ENCODE measurements at regions not wholly inside any gene's neighbourhood (a gene's known extent, or its start where the extent isn't known, plus 50 kb on each side); places are given as distances from the start of the nearest gene placed in this dataset.
A peak's percentile ranks its signal among the peaks of the same experiment; 100 is the strongest.
"Not testable (repeated sequence)": the region's sequence is repeated elsewhere in the genome, so short reads cannot be mapped to it uniquely, and the experiment has no call there.

- Histone ChIP-seq H3K4me1 (ENCODE audit: control insufficient read depth, insufficient read depth, low read length, poor library complexity, severe bottlenecking) (no peaks in the 10 kb centered on the region), H3K36me3 (ENCODE audit: control insufficient read depth, insufficient read depth, low read length) (no peaks in the 10 kb centered on the region), H3K27ac (ENCODE audit: insufficient read depth, low read length, poor library complexity, severe bottlenecking) (no peak overlapping the region), H3K9me3 (ENCODE audit: control insufficient read depth in 2 of 2, low read length in 2 of 2) (peaks cover 0 to 5% of the 10 kb centered on the region in 2 experiments), H3K4me3 (ENCODE audit: low read depth, low read length) (no peak overlapping the region), H3K27me3 (ENCODE audit: control insufficient read depth, insufficient read depth, low read length) (no peaks in the 10 kb centered on the region)
- no peak overlapping the region for H3K4me3 Mint-ChIP-seq
- DNase-seq (no peak), ATAC-seq (ENCODE audit: low read depth in 2 of 2) (no peak)
- peaks cover 0 to 10% (median 7%) of the 10 kb centered on the region in 4 donors for H3K4me1 Mint-ChIP-seq
- H3K27me3 Mint-ChIP-seq: no peaks in the 10 kb centered on the region
- no peak overlapping the region for H3K27ac Mint-ChIP-seq
- H3K36me3 Mint-ChIP-seq: no peaks in the 10 kb centered on the region
- peaks cover 0 to 14% (median 3%) of the 10 kb centered on the region in 7 donors for H3K9me3 Mint-ChIP-seq
Observed at GRCh38 chr3:102037791-102038190, 188.5 kb downstream of the NFKBIZ start.

GRCh38 chr3:102038477-102039142 is 189.3 kb downstream of the NFKBIZ start:
- Histone ChIP-seq H3K9me3 (ENCODE audit: control insufficient read depth in 2 of 2, low read length in 2 of 2) (peaks cover 0 to 5% of the 10 kb centered on the region in 2 experiments), H3K27me3 (ENCODE audit: control insufficient read depth, insufficient read depth, low read length) (no peaks in the 10 kb centered on the region), H3K4me3 (ENCODE audit: low read depth, low read length) (no peak overlapping the region), H3K36me3 (ENCODE audit: control insufficient read depth, insufficient read depth, low read length) (no peaks in the 10 kb centered on the region), H3K27ac (ENCODE audit: insufficient read depth, low read length, poor library complexity, severe bottlenecking) (no peak overlapping the region), H3K4me1 (ENCODE audit: control insufficient read depth, insufficient read depth, low read length, poor library complexity, severe bottlenecking) (no peaks in the 10 kb centered on the region)
- peaks cover 0 to 14% (median 3%) of the 10 kb centered on the region in 7 donors for H3K9me3 Mint-ChIP-seq
- H3K4me3 Mint-ChIP-seq: no peak overlapping the region
- H3K4me1 Mint-ChIP-seq: peaks cover 0 to 10% (median 7%) of the 10 kb centered on the region in 4 donors
- H3K27ac Mint-ChIP-seq: no peak overlapping the region
- no peaks in the 10 kb centered on the region for H3K27me3 Mint-ChIP-seq
- DNase-seq: no peak
- H3K36me3 Mint-ChIP-seq: no peaks in the 10 kb centered on the region
- ATAC-seq (ENCODE audit: low read depth in 2 of 2): peak in 1 of 2 donors; percentile 28

DNA sequence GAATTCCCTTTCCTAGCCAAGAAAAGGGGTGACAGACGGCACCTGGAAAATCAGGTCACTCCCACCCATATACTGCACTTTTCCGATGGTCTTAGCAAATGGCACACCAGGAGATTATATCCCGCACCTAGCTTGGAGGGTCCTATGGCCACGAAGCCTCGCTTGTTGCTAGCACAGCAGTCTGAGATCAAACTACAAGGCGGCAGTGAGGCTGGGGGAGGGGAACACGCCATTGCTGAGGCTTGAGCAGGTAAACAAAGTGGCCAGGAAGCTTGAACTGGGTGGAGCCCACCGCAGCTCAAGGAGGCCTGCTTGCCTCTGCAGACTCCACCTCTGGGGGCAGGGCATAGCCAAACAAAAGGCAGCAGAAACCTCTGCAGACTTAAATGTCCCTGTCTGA is 190.8 kb downstream of the NFKBIZ start:
- not testable (repeated sequence) for H3K4me3 ChIP-seq (ENCODE audit: low read depth, low read length); H3K36me3 ChIP-seq (ENCODE audit: control insufficient read depth, insufficient read depth, low read length); ATAC-seq (ENCODE audit: low read depth in 2 of 2); DNase-seq; H3K4me1 ChIP-seq (ENCODE audit: control insufficient read depth, insufficient read depth, low read length, poor library complexity, severe bottlenecking); H3K4me3 Mint-ChIP-seq; H3K9me3 ChIP-seq (ENCODE audit: control insufficient read depth in 2 of 2, low read length in 2 of 2); H3K27ac ChIP-seq (ENCODE audit: insufficient read depth, low read length, poor library complexity, severe bottlenecking); H3K36me3 Mint-ChIP-seq; H3K27ac Mint-ChIP-seq; H3K4me1 Mint-ChIP-seq; H3K27me3 ChIP-seq (ENCODE audit: control insufficient read depth, insufficient read depth, low read length); H3K27me3 Mint-ChIP-seq
- peaks cover 0 to 14% (median 1%) of the 10 kb centered on the region in 7 donors for H3K9me3 Mint-ChIP-seq

DNA sequence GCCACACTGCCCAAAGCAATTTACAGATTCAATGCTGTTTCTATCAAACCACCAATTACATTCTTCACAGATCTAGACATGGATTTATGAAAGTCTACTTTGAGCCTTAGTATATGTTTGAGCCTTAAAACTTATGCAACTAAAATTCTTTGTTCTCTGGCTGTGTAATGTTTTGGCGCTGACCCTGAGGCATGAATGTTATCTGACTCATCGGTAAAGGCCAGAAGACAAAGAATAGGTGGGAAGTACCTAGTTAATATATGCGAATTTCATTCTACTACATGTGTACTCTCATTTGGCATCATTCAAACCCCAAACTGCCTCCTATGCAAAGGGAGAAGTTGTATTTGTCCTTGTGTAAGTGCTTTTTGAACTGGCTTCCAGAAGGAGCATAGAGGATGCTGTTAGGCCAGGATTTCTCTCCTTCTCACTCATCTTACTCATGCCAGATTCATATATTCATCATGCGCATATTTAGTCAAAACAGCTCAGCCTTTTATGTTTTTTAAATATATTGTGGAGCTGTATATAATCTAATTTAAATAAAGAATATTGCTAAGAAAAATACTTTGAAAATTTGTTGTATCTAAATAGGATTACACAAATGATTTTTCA is 204.2 kb downstream of the NFKBIZ start:
- Mint-ChIP-seq H3K27me3 (no peaks in the 10 kb centered on the region), H3K9me3 (peaks cover 1 to 17% (median 11%) of the 10 kb centered on the region in 7 donors), H3K4me1 (peaks cover 19 to 34% (median 23%) of the 10 kb centered on the region in 4 donors), H3K36me3 (no peaks in the 10 kb centered on the region), H3K4me3 (no peak overlapping the region), H3K27ac (no peak overlapping the region)
- no peak overlapping the region for H3K4me3 ChIP-seq (ENCODE audit: low read depth, low read length)
- no peaks in the 10 kb centered on the region for H3K27me3 ChIP-seq (ENCODE audit: control insufficient read depth, insufficient read depth, low read length)
- no peaks in the 10 kb centered on the region for H3K36me3 ChIP-seq (ENCODE audit: control insufficient read depth, insufficient read depth, low read length)
- H3K4me1 ChIP-seq (ENCODE audit: control insufficient read depth, insufficient read depth, low read length, poor library complexity, severe bottlenecking): peaks cover 21% of the 10 kb centered on the region
- no peak for ATAC-seq (ENCODE audit: low read depth in 2 of 2)
- peaks cover 0 to 2% of the 10 kb centered on the region in 2 experiments for H3K9me3 ChIP-seq (ENCODE audit: control insufficient read depth in 2 of 2, low read length in 2 of 2)
- no peak overlapping the region for H3K27ac ChIP-seq (ENCODE audit: insufficient read depth, low read length, poor library complexity, severe bottlenecking)
- DNase-seq: no peak

- Mint-ChIP-seq H3K4me3 (no peak overlapping the region), H3K9me3 (peaks cover 1 to 12% (median 7%) of the 10 kb centered on the region in 7 donors), H3K27ac (no peak overlapping the region), H3K27me3 (no peaks in the 10 kb centered on the region), H3K36me3 (no peaks in the 10 kb centered on the region), H3K4me1 (peaks cover 30 to 45% (median 34%) of the 10 kb centered on the region in 4 donors)
- Histone ChIP-seq H3K27ac (ENCODE audit: insufficient read depth, low read length, poor library complexity, severe bottlenecking) (no peak overlapping the region), H3K4me1 (ENCODE audit: control insufficient read depth, insufficient read depth, low read length, poor library complexity, severe bottlenecking) (peaks cover 32% of the 10 kb centered on the region), H3K27me3 (ENCODE audit: control insufficient read depth, insufficient read depth, low read length) (no peaks in the 10 kb centered on the region), H3K4me3 (ENCODE audit: low read depth, low read length) (no peak overlapping the region), H3K9me3 (ENCODE audit: control insufficient read depth in 2 of 2, low read length in 2 of 2) (peaks cover 0 to under 1% of the 10 kb centered on the region in 2 experiments), H3K36me3 (ENCODE audit: control insufficient read depth, insufficient read depth, low read length) (no peaks in the 10 kb centered on the region)
- ATAC-seq (ENCODE audit: low read depth in 2 of 2) (no peak), DNase-seq (no peak)
Observed at GRCh38 chr3:102054543-102055080, 205.3 kb downstream of the NFKBIZ start.

- Mint-ChIP-seq H3K27me3 (no peaks in the 10 kb centered on the region), H3K4me1 (peaks cover 33 to 54% (median 38%) of the 10 kb centered on the region in 4 donors)
- no peak overlapping the region for H3K27ac ChIP-seq (ENCODE audit: insufficient read depth, low read length, poor library complexity, severe bottlenecking)
Observed at GRCh38 chr3:102057781-102058421, 208.6 kb downstream of the NFKBIZ start.

DNA sequence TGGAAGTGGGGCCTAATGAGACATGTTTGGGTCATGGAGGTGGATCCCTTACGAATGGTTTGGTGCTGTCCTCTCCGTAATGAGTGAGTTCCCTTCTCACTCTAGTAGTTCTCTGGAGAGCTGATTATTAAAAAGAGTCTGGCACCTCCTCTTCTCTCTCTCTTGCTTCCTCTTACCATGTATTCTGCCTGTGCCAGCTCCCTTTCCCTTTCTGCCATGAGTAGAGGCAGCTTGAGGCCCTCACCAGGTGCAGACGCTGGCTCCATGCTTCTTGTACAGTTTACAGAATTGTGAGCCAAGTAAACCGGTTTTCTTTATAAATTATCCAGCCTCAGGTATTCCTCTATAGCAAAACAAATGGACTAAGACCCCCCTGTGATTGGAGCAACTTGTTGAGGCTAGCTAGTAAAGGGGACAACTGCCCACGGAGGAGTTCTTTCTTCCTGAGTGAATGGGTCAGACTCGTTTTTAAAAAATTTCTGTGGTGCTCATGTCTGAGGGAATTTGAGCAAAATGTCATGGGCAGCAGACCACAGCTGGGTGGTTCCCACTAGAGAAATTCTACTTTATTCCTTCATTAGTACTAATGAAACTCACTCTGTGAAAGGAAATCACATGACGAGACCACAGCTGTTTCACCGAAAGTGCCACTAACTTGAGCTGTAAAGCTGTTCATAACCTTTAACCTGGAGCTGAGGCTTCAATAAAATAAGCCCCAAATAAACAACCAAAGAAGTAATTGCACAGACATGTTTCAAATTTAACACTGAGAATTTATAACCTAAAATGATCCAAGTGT is 210.0 kb downstream of the NFKBIZ start:
- Mint-ChIP-seq H3K27me3 (no peaks in the 10 kb centered on the region), H3K27ac (peak overlapping the region; percentile 56 to 97 (median 81)), H3K4me3 (peak overlapping the region; percentile 44 to 58 (median 51)), H3K4me1 (peaks cover 33 to 52% (median 37%) of the 10 kb centered on the region in 4 donors), H3K9me3 (peaks cover 0 to 5% (median 0%) of the 10 kb centered on the region in 7 donors), H3K36me3 (no peaks in the 10 kb centered on the region)
- peak overlapping the region; percentile 20 for H3K27ac ChIP-seq (ENCODE audit: insufficient read depth, low read length, poor library complexity, severe bottlenecking)
- ATAC-seq (ENCODE audit: low read depth in 2 of 2) (peak; percentile 33 to 48), DNase-seq (peak in 2 of 3 donors; percentile 19 to 80)
- no peaks in the 10 kb centered on the region for H3K27me3 ChIP-seq (ENCODE audit: control insufficient read depth, insufficient read depth, low read length)
- H3K4me1 ChIP-seq (ENCODE audit: control insufficient read depth, insufficient read depth, low read length, poor library complexity, severe bottlenecking): peaks cover 36% of the 10 kb centered on the region
- no peaks in the 10 kb centered on the region for H3K36me3 ChIP-seq (ENCODE audit: control insufficient read depth, insufficient read depth, low read length)
- H3K4me3 ChIP-seq (ENCODE audit: low read depth, low read length): peak overlapping the region; percentile 22
- H3K9me3 ChIP-seq (ENCODE audit: control insufficient read depth in 2 of 2, low read length in 2 of 2): no peaks in the 10 kb centered on the region

More at GRCh38 chr3:102057781-102058421, 208.6 kb downstream of the NFKBIZ start:
- Mint-ChIP-seq H3K9me3 (peaks cover 0 to 5% (median 0%) of the 10 kb centered on the region in 7 donors), H3K27ac (peak overlapping the region; percentile 20 to 81 (median 56)), H3K4me3 (peak overlapping the region; percentile 5 to 67 (median 44)), H3K36me3 (no peaks in the 10 kb centered on the region)
- Histone ChIP-seq H3K27me3 (ENCODE audit: control insufficient read depth, insufficient read depth, low read length) (no peaks in the 10 kb centered on the region), H3K36me3 (ENCODE audit: control insufficient read depth, insufficient read depth, low read length) (no peaks in the 10 kb centered on the region), H3K4me1 (ENCODE audit: control insufficient read depth, insufficient read depth, low read length, poor library complexity, severe bottlenecking) (peaks cover 36% of the 10 kb centered on the region), H3K4me3 (ENCODE audit: low read depth, low read length) (peak overlapping the region; percentile 60), H3K9me3 (ENCODE audit: control insufficient read depth in 2 of 2, low read length in 2 of 2) (no peaks in the 10 kb centered on the region)
- peak in 2 of 3 donors; percentile 71 to 93 for DNase-seq
- peak; percentile 91 to 95 for ATAC-seq (ENCODE audit: low read depth in 2 of 2)
